Stimulated activated naive CD8-positive, alpha-beta T cell treated with anti-CD3 and anti-CD28 coated beads, Interleukin-15, Interleukin-2, amounts not matched to agents 100 U/mL and 50 U/mL, for 24 hours (primary cell): ENCODE measurements at regions not wholly inside any gene's neighbourhood (a gene's known extent, or its start where the extent isn't known, plus 50 kb on each side); places are given as distances from the start of the nearest gene placed in this dataset.

Source experiments
- ATAC-seq: fragments of 150-1000 bp; cut with Tn5 transposase; one replicate; pipeline ENCODE4 v1.10.0; 2021
- DNase-seq: peaks from one replicate; pipeline ENCODE4 v3.0.0; 2021

DNA sequence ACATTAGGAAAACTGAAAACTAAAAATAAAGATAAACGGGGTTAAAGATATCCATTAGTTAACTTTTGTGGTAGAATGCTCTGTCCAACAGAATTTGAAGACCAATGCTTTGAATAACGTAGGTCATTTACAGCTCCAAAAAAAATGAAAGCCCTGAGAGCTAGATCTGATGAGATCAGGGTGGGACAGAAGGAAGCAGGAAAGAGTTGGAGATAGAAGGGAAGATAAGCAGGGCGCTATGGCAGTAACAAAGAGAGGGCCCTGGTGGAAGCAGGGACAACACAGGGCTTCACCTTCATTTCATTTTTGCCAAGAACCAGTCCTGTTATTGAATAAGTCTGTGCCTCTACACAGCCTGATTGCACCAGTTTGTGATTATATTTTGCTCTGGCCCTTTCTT lies 51.0 kb upstream of the RGS8 start:
- DNase-seq (no peak), ATAC-seq (no peak)

DNA sequence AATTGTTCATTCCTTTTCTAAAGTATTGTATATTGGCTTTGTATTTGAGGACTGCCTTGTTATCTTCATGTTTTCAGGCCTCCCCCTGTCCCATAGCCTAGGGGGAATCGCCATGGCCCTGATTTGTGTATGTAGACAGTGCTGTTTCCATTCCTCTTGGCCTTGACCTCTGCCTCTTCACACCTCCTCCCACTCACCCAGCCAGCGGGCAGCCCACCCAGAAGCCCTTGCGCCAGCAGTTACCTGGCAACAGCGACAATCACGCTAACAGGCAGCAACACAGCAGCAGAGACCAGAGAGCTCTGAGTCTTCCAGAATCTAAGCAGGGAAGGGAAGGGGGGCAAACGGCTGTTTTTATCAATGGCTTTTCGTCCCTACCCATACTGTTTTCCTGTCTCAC lies 50.0 kb upstream of the NPL start:
- DNase-seq = peak; percentile 33
- ATAC-seq = peak; percentile 84
